HG03469 (cell line): ENCODE measurements at regions not wholly inside any gene's neighbourhood (a gene's known extent, or its start where the extent isn't known, plus 50 kb on each side); places are given as distances from the start of the nearest gene placed in this dataset.

Source experiments
- ATAC-seq: cut with Tn5 transposase; IDR thresholded peaks from one replicate; pipeline ENCODE4 v1.9.1; 2021; ENCODE audit warnings: mild to moderate bottlenecking, moderate library complexity, moderate number of reproducible peaks; ENCODE audit not compliant: unreplicated experiment

- no peak for ATAC-seq
Measured at GRCh38 chr7:35508623-35509400, 186.1 kb downstream of the HERPUD2 start.

GRCh38 chr7:35505066-35505465 lies 189.9 kb downstream of the HERPUD2 start:
- ATAC-seq: no peak

- ATAC-seq: no peak
Measured at GRCh38 chr7:35504365-35504764, 190.6 kb downstream of the HERPUD2 start.

- no peak for ATAC-seq
Measured at GRCh38 chr7:35501681-35502080, 193.3 kb downstream of the HERPUD2 start.

DNA sequence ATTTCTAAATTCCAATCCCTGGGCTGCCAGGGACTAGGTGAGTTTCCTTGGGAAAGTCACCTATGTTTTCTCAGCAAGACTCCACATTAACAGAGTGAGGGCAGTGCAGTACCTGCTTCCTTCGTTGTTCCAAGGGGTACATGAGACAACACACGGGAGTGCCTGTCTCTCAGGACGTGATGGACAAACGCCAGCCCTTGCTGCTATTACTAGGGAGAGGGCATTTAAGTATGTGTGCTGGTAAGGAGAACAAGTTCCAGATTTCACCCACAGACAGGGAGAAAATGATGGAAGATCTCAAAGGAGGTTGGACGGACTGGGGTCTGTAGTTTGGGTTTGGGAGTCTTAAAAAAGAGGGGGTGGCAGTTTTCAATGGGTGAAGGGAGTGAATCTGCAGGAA lies 195.7 kb downstream of the HERPUD2 start:
- no peak for ATAC-seq

DNA sequence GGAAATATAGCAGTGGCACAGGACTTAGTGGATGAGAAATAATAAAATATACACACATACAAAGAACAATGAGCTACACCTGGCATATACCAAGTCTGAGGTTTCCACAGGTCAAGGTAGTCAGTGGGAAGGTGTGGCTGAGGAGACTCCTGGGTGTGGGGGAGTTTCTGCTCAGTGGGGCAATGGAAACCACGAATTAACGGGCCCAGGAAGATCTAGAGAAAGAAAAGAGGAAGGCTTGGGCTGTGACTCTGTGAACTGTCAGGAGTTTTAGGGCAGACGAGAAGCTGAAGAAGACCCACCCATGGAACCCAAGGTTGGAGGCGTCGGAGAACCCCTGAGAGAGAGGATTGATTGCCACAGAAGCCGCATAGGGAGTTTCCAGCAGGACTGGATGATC lies 196.5 kb downstream of the HERPUD2 start:
- ATAC-seq: no peak

- ATAC-seq: no peak
Measured at GRCh38 chr7:35495844-35496243, 199.1 kb downstream of the HERPUD2 start.

DNA sequence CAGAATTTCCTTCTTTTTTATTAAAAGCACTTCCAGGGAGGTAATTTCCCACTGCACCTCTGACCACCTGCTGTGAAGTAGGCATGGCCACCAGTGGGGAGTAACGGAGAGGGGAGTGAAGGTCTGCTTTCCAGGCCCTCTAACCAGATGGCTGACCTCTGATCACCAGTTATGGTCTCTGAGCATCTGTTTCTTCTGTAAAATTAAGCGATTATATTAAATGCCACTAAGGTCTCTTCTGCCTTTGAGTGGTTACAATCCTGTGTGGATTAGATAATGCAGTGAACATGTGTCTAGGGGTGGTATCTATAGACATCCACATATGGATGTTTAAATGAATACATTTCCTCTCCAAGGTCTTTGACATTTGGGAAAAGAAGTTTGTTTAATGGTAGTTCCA lies 199.6 kb downstream of the HERPUD2 start:
- ATAC-seq: no peak

DNA sequence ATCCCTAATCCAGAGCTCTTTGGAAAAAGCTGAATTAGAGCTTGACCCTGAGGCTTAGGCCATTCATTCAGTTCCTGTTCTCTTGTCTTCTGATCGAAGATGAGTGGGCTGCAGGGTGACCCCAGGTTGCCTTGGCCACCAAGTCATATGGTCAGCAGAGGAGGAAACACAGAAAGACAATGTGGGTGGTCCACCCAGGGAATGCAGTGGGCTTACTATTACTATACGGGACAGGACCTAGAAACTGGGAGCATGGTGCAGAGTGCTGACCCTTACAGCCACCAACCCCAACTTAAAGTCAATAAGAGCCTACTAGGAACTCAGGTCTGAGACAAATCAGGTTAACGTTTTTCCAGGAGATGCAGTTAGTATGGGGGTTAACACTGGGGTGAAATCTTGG lies 200.5 kb downstream of the HERPUD2 start:
- no peak for ATAC-seq

- no peak for ATAC-seq
Measured at GRCh38 chr7:35492451-35493175, 202.3 kb downstream of the HERPUD2 start.

GRCh38 chr7:35491233-35491632 lies 203.7 kb downstream of the HERPUD2 start:
- no peak for ATAC-seq

GRCh38 chr7:35487841-35488240 lies 207.1 kb downstream of the HERPUD2 start:
- ATAC-seq: no peak

- ATAC-seq: no peak
Measured at GRCh38 chr7:35487402-35487801, 207.5 kb downstream of the HERPUD2 start.

DNA sequence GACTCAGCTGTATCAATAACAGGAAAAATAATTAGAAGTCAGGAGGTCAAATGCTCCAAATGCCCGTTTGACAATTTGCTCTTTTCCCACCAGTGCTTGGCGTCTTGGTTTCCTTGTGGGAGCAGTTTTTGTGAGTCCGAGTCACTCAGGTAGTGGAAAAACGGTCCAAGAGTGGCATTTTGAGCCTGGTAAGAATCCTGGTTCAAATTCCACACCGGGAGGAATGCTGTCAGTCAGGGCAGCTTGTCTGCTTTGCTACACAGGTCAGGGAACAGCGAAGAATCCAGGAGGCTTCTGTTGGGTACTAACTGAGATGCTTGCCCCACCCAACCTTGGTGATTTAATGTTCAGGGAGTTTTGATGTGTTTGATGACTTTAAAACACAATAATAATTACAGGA lies 209.5 kb downstream of the HERPUD2 start:
- ATAC-seq: no peak

DNA sequence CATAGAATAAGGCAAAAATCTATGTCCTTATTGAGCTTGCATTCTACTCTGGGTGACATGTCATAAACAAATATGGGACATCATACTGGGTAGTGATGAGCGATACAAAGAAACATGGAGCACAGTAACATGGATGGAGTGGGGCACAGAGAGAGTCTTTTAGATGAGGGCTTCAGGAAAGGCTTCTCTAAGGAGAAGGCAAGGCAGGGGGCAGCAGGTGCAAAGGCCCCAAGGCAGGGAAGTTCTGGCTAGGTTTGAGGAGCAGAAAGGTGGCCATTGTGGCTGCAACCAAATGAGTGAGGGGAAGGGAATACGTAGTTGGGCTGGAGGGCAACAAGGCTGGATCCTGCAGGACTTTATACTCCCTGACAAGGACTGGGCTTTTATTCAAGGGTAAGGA lies 211.4 kb downstream of the HERPUD2 start:
- ATAC-seq: no peak

DNA sequence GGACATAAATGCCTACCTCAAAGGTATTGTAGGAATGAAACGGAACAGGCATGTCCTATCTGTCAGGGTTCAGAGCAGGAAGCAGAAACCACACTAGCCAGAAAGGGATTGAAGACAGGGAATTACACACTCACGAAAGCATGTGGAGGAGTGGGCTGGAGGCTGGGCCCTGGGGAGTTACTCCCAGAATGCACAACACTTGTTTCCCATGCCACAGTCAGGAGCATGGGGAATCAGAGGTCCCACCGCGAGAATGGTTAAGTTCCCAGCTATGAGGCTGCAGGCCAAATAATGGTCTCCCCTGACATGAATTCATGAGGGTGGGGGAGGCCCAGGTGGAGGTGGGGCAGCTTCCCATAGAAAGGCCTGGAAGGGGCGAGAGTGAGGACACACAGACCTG lies 212.7 kb downstream of the HERPUD2 start:
- no peak for ATAC-seq

GRCh38 chr7:35480806-35481205 lies 214.1 kb downstream of the HERPUD2 start:
- ATAC-seq: no peak

DNA sequence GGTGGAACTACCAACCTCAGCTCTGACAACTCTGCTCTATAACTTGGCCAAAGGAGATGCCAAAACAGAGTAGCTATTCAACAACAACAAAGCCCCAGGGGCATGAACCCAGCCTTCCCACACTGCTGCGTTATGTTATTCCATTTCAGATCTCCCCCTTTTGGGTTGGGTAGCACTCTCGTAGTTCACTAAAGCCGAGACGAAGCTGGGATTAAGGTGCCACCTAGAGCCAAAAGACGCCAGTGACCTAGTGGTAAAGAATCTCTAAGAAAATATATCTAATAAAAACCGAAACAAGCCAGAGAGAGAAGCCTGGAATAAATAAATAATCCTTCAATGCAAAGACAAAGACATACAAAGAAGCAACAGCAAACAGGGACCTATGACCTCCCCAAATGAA lies 217.3 kb downstream of the HERPUD2 start:
- ATAC-seq: no peak

- ATAC-seq: no peak
Measured at GRCh38 chr7:35474100-35474499, 220.2 kb upstream of the TBX20 start.

DNA sequence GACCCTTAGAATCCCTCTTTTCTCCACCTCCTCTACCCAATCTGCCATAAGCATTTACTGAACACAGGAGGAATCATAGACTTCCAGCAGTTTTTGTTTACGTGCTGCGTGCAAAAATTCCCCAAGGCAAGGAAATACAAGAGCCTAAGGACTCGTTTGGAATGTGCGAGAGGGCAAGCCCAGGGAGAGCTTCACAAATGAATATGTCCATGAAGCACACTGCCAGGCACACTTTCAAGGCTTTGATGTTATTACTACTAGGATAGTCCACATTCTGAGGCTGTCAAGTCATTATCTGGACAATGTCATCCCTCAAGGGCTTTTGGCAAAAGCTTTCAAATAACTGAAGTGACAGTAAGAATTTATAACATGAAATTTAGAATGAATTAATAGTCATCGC lies 214.7 kb upstream of the TBX20 start:
- no peak for ATAC-seq

DNA sequence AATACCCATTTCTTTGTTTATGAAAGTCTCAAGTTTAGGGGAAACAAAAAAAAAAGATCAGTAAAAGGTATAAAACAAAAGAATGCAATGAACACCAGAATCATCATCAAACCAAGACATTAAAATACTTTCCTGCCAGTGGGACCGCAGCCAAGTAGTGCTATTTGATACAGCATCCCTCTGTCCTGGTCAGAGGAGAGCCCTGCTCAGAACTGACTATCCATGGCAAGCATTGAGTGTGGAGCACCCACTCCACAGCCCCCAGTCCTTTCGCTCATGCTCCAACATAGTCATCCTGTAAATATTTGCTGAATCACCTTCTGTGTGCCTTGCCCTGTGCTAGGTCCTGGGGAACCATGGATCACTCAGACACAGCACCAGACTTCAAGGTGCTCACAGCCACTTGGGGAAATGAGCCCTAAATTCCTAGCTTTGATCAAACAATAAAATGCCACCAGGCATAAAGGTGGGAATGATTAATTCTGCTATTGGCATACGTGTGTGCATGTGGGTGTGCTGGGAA lies 213.6 kb upstream of the TBX20 start:
- no peak for ATAC-seq

- ATAC-seq: no peak
Measured at GRCh38 chr7:35465791-35466336, 212.0 kb upstream of the TBX20 start.
